ENCODE measurements at regions not wholly inside any gene's neighbourhood (a gene's known extent, or its start where the extent isn't known, plus 50 kb on each side); places are given as distances from the start of the nearest gene placed in this dataset.
"Not testable (repeated sequence)": the region's sequence is repeated elsewhere in the genome, so short reads cannot be mapped to it uniquely, and the experiment has no call there.

- no peak overlapping the region for H3K27ac ChIP-seq
- no peak for DNase-seq (ENCODE audit: low read depth, low spot score)
These were observed 89.0 kb downstream of the NAF1 start for GRCh38 chr4:163077680-163078079.

GRCh38 chr4:163072222-163072621 is 94.5 kb downstream of the NAF1 start:
- H3K27ac ChIP-seq, result no peak overlapping the region
- no peak for DNase-seq (ENCODE audit: low read depth, low spot score)

GRCh38 chr4:163071308-163071707 is 95.4 kb downstream of the NAF1 start:
- no peak for DNase-seq (ENCODE audit: low read depth, low spot score)
- H3K27ac ChIP-seq, result no peak overlapping the region

- H3K27ac ChIP-seq, result no peak overlapping the region
- DNase-seq (ENCODE audit: low read depth, low spot score), result no peak
These were observed 96.7 kb downstream of the NAF1 start for GRCh38 chr4:163070023-163070422.

GRCh38 chr4:163063891-163064290 is 102.8 kb downstream of the NAF1 start:
- DNase-seq (ENCODE audit: low read depth, low spot score), result no peak
- H3K27ac ChIP-seq, result no peak overlapping the region

- no peak overlapping the region for H3K27ac ChIP-seq
- no peak for DNase-seq (ENCODE audit: low read depth, low spot score)
These were observed 118.2 kb downstream of the NAF1 start for GRCh38 chr4:163048447-163048846.

GRCh38 chr4:163042306-163042705 is 124.4 kb downstream of the NAF1 start:
- H3K27ac ChIP-seq, result no peak overlapping the region
- DNase-seq (ENCODE audit: low read depth, low spot score), result no peak

- DNase-seq (ENCODE audit: low read depth, low spot score), result no peak
- no peak overlapping the region for H3K27ac ChIP-seq
These were observed 149.6 kb downstream of the NAF1 start for GRCh38 chr4:163017135-163017534.

- no peak for DNase-seq (ENCODE audit: low read depth, low spot score)
- H3K27ac ChIP-seq, result no peak overlapping the region
These were observed 153.9 kb downstream of the NAF1 start for GRCh38 chr4:163012816-163013215.

GRCh38 chr4:163003979-163004378 is 162.7 kb downstream of the NAF1 start:
- no peak overlapping the region for H3K27ac ChIP-seq
- DNase-seq (ENCODE audit: low read depth, low spot score), result no peak

GRCh38 chr4:162988530-162988929 is 178.2 kb downstream of the NAF1 start:
- no peak for DNase-seq (ENCODE audit: low read depth, low spot score)
- no peak overlapping the region for H3K27ac ChIP-seq

- no peak overlapping the region for H3K27ac ChIP-seq
- no peak for DNase-seq (ENCODE audit: low read depth, low spot score)
These were observed 181.6 kb downstream of the NAF1 start for GRCh38 chr4:162985131-162985530.

- DNase-seq (ENCODE audit: low read depth, low spot score), result no peak
- no peak overlapping the region for H3K27ac ChIP-seq
These were observed 182.1 kb downstream of the NAF1 start for GRCh38 chr4:162984621-162985020.

- H3K27ac ChIP-seq, result no peak overlapping the region
- no peak for DNase-seq (ENCODE audit: low read depth, low spot score)
These were observed 184.9 kb downstream of the NAF1 start for GRCh38 chr4:162981823-162982222.

- no peak overlapping the region for H3K27ac ChIP-seq
- no peak for DNase-seq (ENCODE audit: low read depth, low spot score)
These were observed 188.3 kb downstream of the NAF1 start for GRCh38 chr4:162978398-162978797.

- H3K27ac ChIP-seq, result no peak overlapping the region
- no peak for DNase-seq (ENCODE audit: low read depth, low spot score)
These were observed 188.9 kb downstream of the NAF1 start for GRCh38 chr4:162977788-162978187.

GRCh38 chr4:162972661-162973330 is 193.9 kb downstream of the NAF1 start:
- no peak for DNase-seq (ENCODE audit: low read depth, low spot score)
- no peak overlapping the region for H3K27ac ChIP-seq

GRCh38 chr4:162969194-162969593 is 197.5 kb downstream of the NAF1 start:
- H3K27ac ChIP-seq, result no peak overlapping the region

GRCh38 chr4:162965978-162966377 is 200.7 kb downstream of the NAF1 start:
- not testable (repeated sequence) for DNase-seq (ENCODE audit: low read depth, low spot score); H3K27ac ChIP-seq

More at GRCh38 chr4:162969194-162969593, 197.5 kb downstream of the NAF1 start:
- DNase-seq (ENCODE audit: low read depth, low spot score), result no peak

GRCh38 chr4:162959046-162959445 is 207.6 kb downstream of the NAF1 start:
- no peak overlapping the region for H3K27ac ChIP-seq
- no peak for DNase-seq (ENCODE audit: low read depth, low spot score)

GRCh38 chr4:162957521-162958143 is 209.1 kb downstream of the NAF1 start:
- no peak for DNase-seq (ENCODE audit: low read depth, low spot score)
- no peak overlapping the region for H3K27ac ChIP-seq

GRCh38 chr4:162954976-162955375 is 211.7 kb downstream of the NAF1 start:
- DNase-seq (ENCODE audit: low read depth, low spot score), result no peak
- H3K27ac ChIP-seq, result no peak overlapping the region
